GM21423 (cell line): ENCODE measurements at regions not wholly inside any gene's neighbourhood (a gene's known extent, or its start where the extent isn't known, plus 50 kb on each side); places are given as distances from the start of the nearest gene placed in this dataset.

ENCODE experiments used
- ATAC-seq: cut with Tn5 transposase; IDR thresholded peaks from one replicate; pipeline ENCODE4 v1.9.1; 2021; ENCODE audit warnings: mild to moderate bottlenecking, moderate library complexity; ENCODE audit not compliant: unreplicated experiment

- ATAC-seq, result no peak
Measured at GRCh38 chr1:228917342-228917741, 182.1 kb downstream of the RHOU start.

- ATAC-seq, result no peak
Measured at GRCh38 chr1:228917755-228918154, 182.5 kb downstream of the RHOU start.

GRCh38 chr1:228918335-228918734 lies 183.1 kb downstream of the RHOU start:
- no peak for ATAC-seq

GRCh38 chr1:228919914-228920313 lies 184.6 kb downstream of the RHOU start:
- no peak for ATAC-seq

- ATAC-seq, result no peak
Measured at GRCh38 chr1:228920831-228921230, 185.6 kb downstream of the RHOU start.

GRCh38 chr1:228921481-228921880 lies 186.2 kb downstream of the RHOU start:
- ATAC-seq, result no peak

GRCh38 chr1:228922722-228923376 lies 187.6 kb downstream of the RHOU start:
- no peak for ATAC-seq

GRCh38 chr1:228923973-228924686 lies 188.9 kb downstream of the RHOU start:
- ATAC-seq, result no peak

GRCh38 chr1:228925691-228926090 lies 190.4 kb downstream of the RHOU start:
- ATAC-seq, result no peak

- ATAC-seq, result no peak
Measured at GRCh38 chr1:228927421-228927820, 192.1 kb downstream of the RHOU start.

- no peak for ATAC-seq
Measured at GRCh38 chr1:228927946-228928898, 192.9 kb downstream of the RHOU start.

- no peak for ATAC-seq
Measured at GRCh38 chr1:228929476-228930027, 194.3 kb downstream of the RHOU start.

- ATAC-seq, result no peak
Measured at GRCh38 chr1:228930479-228930957, 195.2 kb downstream of the RHOU start.

- no peak for ATAC-seq
Measured at GRCh38 chr1:228933753-228934152, 198.5 kb downstream of the RHOU start.

- ATAC-seq, result no peak
Measured at GRCh38 chr1:228935198-228935663, 200.0 kb downstream of the RHOU start.

GRCh38 chr1:228935855-228936727 lies 200.8 kb downstream of the RHOU start:
- no peak for ATAC-seq

- ATAC-seq, result no peak
Measured at GRCh38 chr1:228936881-228937280, 201.6 kb downstream of the RHOU start.

- no peak for ATAC-seq
Measured at GRCh38 chr1:228937351-228937750, 202.1 kb downstream of the RHOU start.

- ATAC-seq, result no peak
Measured at GRCh38 chr1:228937851-228938536, 202.7 kb downstream of the RHOU start.
